ENCODE measurements at regions not wholly inside any gene's neighbourhood (a gene's known extent, or its start where the extent isn't known, plus 50 kb on each side); places are given as distances from the start of the nearest gene placed in this dataset.

DNA sequence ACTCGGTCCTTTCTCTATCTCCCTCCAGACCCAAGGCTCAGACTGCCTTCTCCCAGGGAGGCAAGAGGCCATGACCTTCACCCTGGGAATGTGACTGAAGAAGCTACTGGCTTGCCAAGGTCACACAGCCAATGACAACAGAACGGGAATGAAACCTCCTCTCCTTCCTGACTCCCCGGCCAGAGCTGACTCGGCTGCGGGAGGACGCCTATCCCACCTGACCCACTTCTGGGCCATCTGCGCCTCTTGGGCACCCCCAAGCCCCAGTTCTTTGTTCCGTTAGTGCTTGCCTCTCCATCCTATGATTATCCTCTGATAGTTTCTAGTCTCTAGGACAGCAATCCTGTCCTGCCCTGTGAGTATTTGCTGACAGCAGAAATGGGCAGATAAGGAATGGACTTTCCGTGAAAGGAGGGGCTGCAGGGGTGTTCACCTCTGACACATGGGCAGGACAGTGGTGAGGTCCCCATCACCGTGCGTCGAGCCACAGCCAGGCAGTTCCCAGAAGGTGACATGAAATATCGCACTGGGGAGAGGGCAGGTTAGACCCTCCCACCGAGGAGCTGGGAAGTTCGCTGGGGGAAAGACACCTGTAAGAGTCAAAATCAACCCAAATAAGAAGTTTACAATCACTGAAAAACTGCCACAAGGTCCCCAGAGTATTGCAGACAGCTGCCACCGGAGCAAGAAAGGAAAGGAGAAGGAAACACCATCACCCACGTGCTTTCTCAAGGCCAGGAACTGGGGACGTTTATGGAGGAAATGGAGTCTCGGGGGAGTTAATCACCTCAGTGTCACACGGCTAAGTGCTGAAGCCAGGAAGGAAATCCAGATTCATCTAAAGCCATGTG, 63.0 kb downstream of the INSIG1 start:
- no peak for DNase-seq (ENCODE audit: low spot score)
- no peak overlapping the region for H3K4me3 ChIP-seq
- H3K36me3 ChIP-seq, result no peaks in the 10 kb centered on the region
- H3K9me3 ChIP-seq, result no peaks in the 10 kb centered on the region
- no peaks in the 10 kb centered on the region for H3K4me1 ChIP-seq
- no peaks in the 10 kb centered on the region for H3K27me3 ChIP-seq
- TF ChIP-seq, protein P1, sequence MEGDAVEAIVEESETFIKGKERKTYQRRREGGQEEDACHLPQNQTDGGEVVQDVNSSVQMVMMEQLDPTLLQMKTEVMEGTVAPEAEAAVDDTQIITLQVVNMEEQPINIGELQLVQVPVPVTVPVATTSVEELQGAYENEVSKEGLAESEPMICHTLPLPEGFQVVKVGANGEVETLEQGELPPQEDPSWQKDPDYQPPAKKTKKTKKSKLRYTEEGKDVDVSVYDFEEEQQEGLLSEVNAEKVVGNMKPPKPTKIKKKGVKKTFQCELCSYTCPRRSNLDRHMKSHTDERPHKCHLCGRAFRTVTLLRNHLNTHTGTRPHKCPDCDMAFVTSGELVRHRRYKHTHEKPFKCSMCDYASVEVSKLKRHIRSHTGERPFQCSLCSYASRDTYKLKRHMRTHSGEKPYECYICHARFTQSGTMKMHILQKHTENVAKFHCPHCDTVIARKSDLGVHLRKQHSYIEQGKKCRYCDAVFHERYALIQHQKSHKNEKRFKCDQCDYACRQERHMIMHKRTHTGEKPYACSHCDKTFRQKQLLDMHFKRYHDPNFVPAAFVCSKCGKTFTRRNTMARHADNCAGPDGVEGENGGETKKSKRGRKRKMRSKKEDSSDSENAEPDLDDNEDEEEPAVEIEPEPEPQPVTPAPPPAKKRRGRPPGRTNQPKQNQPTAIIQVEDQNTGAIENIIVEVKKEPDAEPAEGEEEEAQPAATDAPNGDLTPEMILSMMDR (IDR thresholded peaks at IDR 0.05), result no peak
- no peak overlapping the region for H3K27ac ChIP-seq

DNA sequence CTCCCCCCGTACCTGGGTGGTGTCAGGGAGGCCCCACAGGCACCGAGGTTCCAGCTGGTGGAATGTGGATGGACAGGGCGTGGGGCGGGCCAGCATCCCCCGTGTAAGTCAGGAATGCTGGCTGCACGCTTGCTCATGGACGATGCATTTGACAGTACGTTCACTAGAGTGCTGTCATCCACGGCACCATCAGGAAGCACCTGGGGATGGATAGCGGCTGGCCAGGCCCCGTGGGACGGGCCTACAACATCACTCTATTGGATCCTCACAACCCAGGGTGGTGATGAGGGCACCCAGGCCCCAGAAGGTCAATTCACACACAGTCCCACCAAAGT, 63.6 kb downstream of the INSIG1 start:
- no peaks in the 10 kb centered on the region for H3K27me3 ChIP-seq
- H3K27ac ChIP-seq, result no peak overlapping the region

DNA sequence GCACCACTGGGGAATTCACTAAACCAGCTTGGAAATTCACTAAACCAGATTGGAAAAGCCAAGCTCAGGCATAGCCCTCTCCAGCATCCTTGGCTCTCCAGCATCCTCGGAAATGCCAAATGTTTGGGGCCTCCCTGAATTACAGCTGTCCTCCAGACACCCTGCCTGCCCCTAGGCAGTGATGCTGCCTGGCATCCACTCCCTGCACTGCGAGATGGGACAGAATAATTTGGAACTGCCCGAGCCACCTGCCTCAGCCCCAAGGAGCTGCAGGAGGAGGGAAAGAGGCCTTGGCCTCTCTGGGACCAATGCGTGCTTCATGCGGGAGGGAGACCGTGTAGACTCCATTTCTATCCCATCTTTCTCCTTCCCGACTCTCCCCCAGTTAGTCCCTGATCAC, 64.3 kb downstream of the INSIG1 start:
- H3K27me3 ChIP-seq, result no peaks in the 10 kb centered on the region
- H3K27ac ChIP-seq, result no peak overlapping the region
- no peaks in the 10 kb centered on the region for H3K4me1 ChIP-seq
- H3K36me3 ChIP-seq, result no peaks in the 10 kb centered on the region
- H3K4me3 ChIP-seq, result no peak overlapping the region
- DNase-seq (ENCODE audit: low spot score), result no peak
- TF ChIP-seq, protein P1 (IDR thresholded peaks at IDR 0.05), result no peak
- no peaks in the 10 kb centered on the region for H3K9me3 ChIP-seq

More for the DNA sequence above, 63.6 kb downstream of the INSIG1 start:
- Histone ChIP-seq H3K4me1 (no peaks in the 10 kb centered on the region), H3K4me3 (no peak overlapping the region), H3K9me3 (no peaks in the 10 kb centered on the region), H3K36me3 (no peaks in the 10 kb centered on the region)
- TF ChIP-seq, protein P1 (IDR thresholded peaks at IDR 0.05), result no peak
- no peak for DNase-seq (ENCODE audit: low spot score)

DNA sequence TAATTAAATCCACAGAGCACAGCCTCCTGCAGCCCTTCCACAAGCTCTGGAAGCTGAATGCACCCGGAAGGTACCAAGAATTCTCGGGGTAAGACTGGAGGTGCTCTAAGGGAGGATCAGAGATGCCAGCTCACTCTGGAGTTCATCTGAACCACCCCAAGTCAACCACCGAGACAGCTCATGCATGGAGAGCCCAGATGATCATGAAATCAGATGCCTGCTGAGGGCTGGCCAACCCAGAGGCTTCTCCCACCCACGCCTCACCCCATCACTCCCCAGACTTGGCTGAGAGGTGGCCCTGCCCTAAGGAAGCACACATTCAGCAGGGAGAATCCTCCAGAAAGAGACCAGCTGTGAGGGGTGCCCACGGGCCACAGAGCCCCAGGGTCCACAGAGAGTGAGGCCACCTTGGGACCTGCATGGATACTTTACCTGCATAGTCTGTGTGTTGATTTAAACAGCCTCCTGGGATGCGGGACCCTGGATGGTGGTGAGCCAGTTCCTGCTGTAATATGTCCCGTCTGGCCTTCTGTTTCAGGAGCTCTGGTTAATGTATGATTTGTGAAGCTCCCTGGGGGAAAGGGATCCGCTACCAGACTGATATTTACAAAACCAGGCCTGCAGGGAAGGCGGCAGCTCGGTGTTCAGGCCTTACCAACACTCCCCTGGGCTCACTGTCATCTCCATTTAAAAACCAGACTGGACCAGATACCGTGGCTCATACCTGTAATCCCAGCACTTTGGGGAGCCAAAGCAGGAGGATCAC, 64.9 kb downstream of the INSIG1 start:
- Histone ChIP-seq H3K4me3 (no peak overlapping the region), H3K36me3 (no peaks in the 10 kb centered on the region), H3K9me3 (no peaks in the 10 kb centered on the region), H3K27ac (no peak overlapping the region), H3K4me1 (no peaks in the 10 kb centered on the region), H3K27me3 (no peaks in the 10 kb centered on the region)
- TF ChIP-seq, protein P1 (IDR thresholded peaks at IDR 0.05), result no peak
- DNase-seq (ENCODE audit: low spot score), result no peak

DNA sequence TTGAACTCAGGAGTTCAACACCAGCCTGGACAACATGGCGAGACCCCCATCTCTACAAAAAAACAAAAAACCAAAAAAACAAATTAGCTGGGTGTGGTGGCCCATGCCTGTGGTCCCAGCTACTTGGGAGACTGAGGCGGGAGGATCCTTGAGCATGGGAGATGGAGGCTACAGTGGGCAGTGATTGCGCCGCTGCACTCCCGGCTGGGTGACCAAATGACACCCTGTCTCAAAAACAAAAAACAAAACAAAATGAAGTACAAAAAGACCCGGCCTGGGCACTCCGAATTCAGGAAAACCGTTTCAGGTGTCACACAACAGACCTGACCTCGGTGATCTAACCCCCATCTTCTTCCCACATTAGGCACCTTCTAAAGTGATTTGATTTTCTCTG, 65.5 kb downstream of the INSIG1 start:
- H3K9me3 ChIP-seq, result no peaks in the 10 kb centered on the region

More for the DNA sequence above, 65.5 kb downstream of the INSIG1 start:
- H3K4me3 ChIP-seq, result no peak overlapping the region
- H3K4me1 ChIP-seq, result no peaks in the 10 kb centered on the region
- no peaks in the 10 kb centered on the region for H3K27me3 ChIP-seq
- DNase-seq (ENCODE audit: low spot score), result no peak
- no peak overlapping the region for H3K27ac ChIP-seq
- TF ChIP-seq, protein P1 (IDR thresholded peaks at IDR 0.05), result no peak
- no peaks in the 10 kb centered on the region for H3K36me3 ChIP-seq
